PC-3 (cell line): ENCODE measurements at regions not wholly inside any gene's neighbourhood (a gene's known extent, or its start where the extent isn't known, plus 50 kb on each side); places are given as distances from the start of the nearest gene placed in this dataset.

ENCODE experiments used
- ATAC-seq: fragments of 200-7000 bp; cut with Tn5 transposase; 2 replicates; pipeline ENCODE4 v1.9.1; 2020; ENCODE audit warnings: mild to moderate bottlenecking, moderate library complexity
- BruUV-seq: library from RNA; stranded (reverse); fragments of 400-500 nt; replicated peaks from 2 replicates; lab custom pipeline; 2021; lab: Mats Ljungman, UMichigan
- CTCF ChIA-PET: fragments of 300-600 bp; sonication (Branson Sonifier 250); formaldehyde crosslinking; loops from one replicate; lab custom pipeline; 2022; ENCODE audit warnings: antibody characterized with exemption; lab: Charles Lee
- POLR2A ChIA-PET: fragments of 300-600 bp; sonication (Branson Sonifier 250); formaldehyde crosslinking; loops from one replicate; lab custom pipeline; 2022; ENCODE audit warnings: antibody characterized with exemption; ENCODE audit not compliant: unreplicated experiment; lab: Charles Lee
- DNase-seq: peaks from one replicate; pipeline ENCODE4 v3.0.0-alpha.2; 2015
- H2AFZ ChIP-seq: fragments of 300-600 bp; sonication (generic); 2 replicates; pipeline ENCODE4 v1.6.0; 2016; ENCODE audit warnings: antibody characterized with exemption, low read length
- H3F3A ChIP-seq: fragments of 300-600 bp; sonication (generic); one replicate; pipeline ENCODE4 v1.6.0; 2017; ENCODE audit warnings: antibody characterized with exemption, low read length, control low read depth, mild to moderate bottlenecking; ENCODE audit not compliant: unreplicated experiment
- H3K27ac ChIP-seq: fragments of 300-600 bp; sonication (generic); 2 replicates; pipeline ENCODE4 v1.5.1; 2016; ENCODE audit warnings: mild to moderate bottlenecking, low read length
- H3K27me3 ChIP-seq: fragments of 300-600 bp; sonication (generic); 2 replicates; pipeline ENCODE4 v1.6.1; 2016; ENCODE audit warnings: low read length, mixed read lengths
- H3K36me3 ChIP-seq: fragments of 300-600 bp; sonication (generic); 2 replicates; pipeline ENCODE4 v1.6.1; 2016; ENCODE audit warnings: low read depth, mixed run types, low read length, mixed read lengths
- H3K4me1 ChIP-seq: fragments of 300-600 bp; sonication (generic); 2 replicates; pipeline ENCODE4 v1.5.1; 2016; ENCODE audit warnings: low read length; ENCODE audit not compliant: insufficient read depth
- H3K4me2 ChIP-seq: fragments of 300-600 bp; sonication (generic); 2 replicates; pipeline ENCODE4 v1.6.0; 2016; ENCODE audit warnings: low read length
- H3K4me3 ChIP-seq: fragments of 300-600 bp; sonication (generic); 2 replicates; pipeline ENCODE4 v1.5.1; 2016; ENCODE audit warnings: mild to moderate bottlenecking, low read length, mixed read lengths
- H3K79me2 ChIP-seq: fragments of 300-600 bp; sonication (generic); 2 replicates; pipeline ENCODE4 v1.6.1; 2017; ENCODE audit warnings: low read length, mixed read lengths
- H3K9ac ChIP-seq: fragments of 300-600 bp; sonication (generic); 2 replicates; pipeline ENCODE4 v1.6.0; 2016; ENCODE audit warnings: mild to moderate bottlenecking, low read length
- H3K9me2 ChIP-seq: fragments of 300-600 bp; sonication (generic); replicated peaks from 2 replicates; pipeline ENCODE4 v1.6.1; 2016; ENCODE audit warnings: mixed run types, low read length, mixed read lengths
- H3K9me3 ChIP-seq: fragments of 300-600 bp; sonication (generic); 2 replicates; pipeline ENCODE4 v1.6.1; 2016; ENCODE audit warnings: low read length, mixed read lengths
- H4K20me1 ChIP-seq: fragments of 300-600 bp; sonication (generic); 2 replicates; pipeline ENCODE4 v1.6.1; 2016; ENCODE audit warnings: low read length, mixed read lengths
- EZH2 ChIP-seq: fragments of 300-600 bp; sonication (generic); IDR thresholded peaks from one replicate; pipeline ENCODE4 v1.6.1; 2017; ENCODE audit warnings: antibody characterized with exemption, mild to moderate bottlenecking, low read length; ENCODE audit not compliant: unreplicated experiment
- EZH2phosphoT487 ChIP-seq: fragments of 300-600 bp; sonication (generic); IDR thresholded peaks from 2 replicates; pipeline ENCODE4 v1.6.1; 2018; ENCODE audit warnings: mild to moderate bottlenecking, antibody characterized with exemption, low read length, borderline replicate concordance
- intact Hi-C: fragments of 100-400 bp; cut with micrococcal nuclease; formaldehyde crosslinking; loops from 2 replicates; pipeline ENCODE4 v1.9.0; 2023
- TF ChIP-seq, protein P1 (sequence below): fragments of 300-600 bp; sonication (generic); conservative IDR thresholded peaks from 2 replicates; pipeline ENCODE4 v1.5.1; 2017; ENCODE audit warnings: antibody characterized with exemption, low read depth, mild to moderate bottlenecking, low read length

DNA sequence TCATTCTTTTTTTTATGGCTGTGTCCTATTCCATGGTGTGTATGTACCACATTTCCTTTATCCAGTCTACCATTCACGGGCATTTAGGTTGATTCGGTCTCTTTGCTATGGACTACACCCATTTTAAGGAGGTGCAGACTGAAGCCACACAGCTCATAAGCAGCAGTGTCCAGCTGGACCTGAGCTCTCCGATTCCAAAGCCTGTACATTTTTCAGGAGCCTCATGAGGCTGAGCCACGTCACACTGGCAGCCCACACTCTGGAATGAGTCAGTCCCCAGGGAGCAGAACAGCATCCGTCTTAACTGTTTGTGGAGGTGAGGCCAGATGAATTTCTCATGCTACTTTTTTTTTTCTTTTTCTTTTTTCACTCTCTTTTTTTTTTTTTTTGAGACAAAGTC, 116.1 kb downstream of the C16orf95 start:
- no peaks in the 10 kb centered on the region for H3K9me2 ChIP-seq
- no peak for TF ChIP-seq EZH2
- no peak for TF ChIP-seq EZH2phosphoT487
- TF ChIP-seq, protein P1, sequence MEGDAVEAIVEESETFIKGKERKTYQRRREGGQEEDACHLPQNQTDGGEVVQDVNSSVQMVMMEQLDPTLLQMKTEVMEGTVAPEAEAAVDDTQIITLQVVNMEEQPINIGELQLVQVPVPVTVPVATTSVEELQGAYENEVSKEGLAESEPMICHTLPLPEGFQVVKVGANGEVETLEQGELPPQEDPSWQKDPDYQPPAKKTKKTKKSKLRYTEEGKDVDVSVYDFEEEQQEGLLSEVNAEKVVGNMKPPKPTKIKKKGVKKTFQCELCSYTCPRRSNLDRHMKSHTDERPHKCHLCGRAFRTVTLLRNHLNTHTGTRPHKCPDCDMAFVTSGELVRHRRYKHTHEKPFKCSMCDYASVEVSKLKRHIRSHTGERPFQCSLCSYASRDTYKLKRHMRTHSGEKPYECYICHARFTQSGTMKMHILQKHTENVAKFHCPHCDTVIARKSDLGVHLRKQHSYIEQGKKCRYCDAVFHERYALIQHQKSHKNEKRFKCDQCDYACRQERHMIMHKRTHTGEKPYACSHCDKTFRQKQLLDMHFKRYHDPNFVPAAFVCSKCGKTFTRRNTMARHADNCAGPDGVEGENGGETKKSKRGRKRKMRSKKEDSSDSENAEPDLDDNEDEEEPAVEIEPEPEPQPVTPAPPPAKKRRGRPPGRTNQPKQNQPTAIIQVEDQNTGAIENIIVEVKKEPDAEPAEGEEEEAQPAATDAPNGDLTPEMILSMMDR = no peak
- H3K9me3 ChIP-seq = no peaks in the 10 kb centered on the region
- ChIA-PET CTCF (interaction anchor here (0.7 to 0.9 kb wide), 3 partner anchors 55 to 1423 kb away, joined by 3 to 4 read pairs (median 4); no protein-coding TSS in a partner anchor), POLR2A (no interaction called here)
- H4K20me1 ChIP-seq = no peaks in the 10 kb centered on the region
- H3K4me3 ChIP-seq = no peak overlapping the region
- DNase-seq = peak; percentile 78
- peak overlapping the region; percentile 63 for H2AFZ ChIP-seq
- 0 out of 2 replicates have a peak overlapping the region, but pooled peaks have one; percentile 15 for H3K9ac ChIP-seq
- peak; percentile 92 for ATAC-seq
- H3K79me2 ChIP-seq = no peaks in the 10 kb centered on the region
- H3K27ac ChIP-seq = peak overlapping the region; percentile 63
- H3K4me1 ChIP-seq = peaks cover 17% of the 10 kb centered on the region
- H3K36me3 ChIP-seq = no peaks in the 10 kb centered on the region
- peak overlapping the region; percentile 42; the same call in 1 of the 2 replicates for H3K4me2 ChIP-seq
- BruUV-seq = no TSS peak
- no peaks in the 10 kb centered on the region for H3F3A ChIP-seq
- H3K27me3 ChIP-seq = no peaks in the 10 kb centered on the region
- intact Hi-C loops = loop anchor here (5.0 kb wide), 1 partner anchor 41 kb away; no protein-coding TSS in a partner anchor

DNA sequence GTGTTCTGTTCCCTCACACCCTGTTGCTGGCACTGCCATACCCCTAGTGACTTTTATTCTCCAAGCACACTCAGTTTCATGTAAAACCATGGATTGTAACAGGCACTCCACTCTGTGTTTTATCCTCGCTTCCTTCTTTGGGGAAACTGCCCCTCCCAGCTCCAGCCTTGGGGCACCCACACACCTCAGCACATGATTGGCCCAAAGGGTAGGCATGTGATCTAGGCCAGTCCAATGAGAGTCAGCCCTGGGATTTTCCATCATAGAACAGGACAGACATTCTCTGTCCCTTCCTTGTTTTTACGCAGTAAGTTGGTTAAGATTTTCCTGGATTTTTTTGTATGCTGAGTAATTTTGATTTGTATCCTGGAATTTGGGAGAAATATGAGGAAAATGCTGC, 115.4 kb downstream of the C16orf95 start:
- Histone ChIP-seq H3K4me1 (peaks cover 23% of the 10 kb centered on the region), H3K9ac (peak overlapping the region; percentile 12; the same call in 1 of the 2 replicates), H3K36me3 (no peaks in the 10 kb centered on the region), H3K27ac (peak overlapping the region; percentile 63), H3K9me2 (no peaks in the 10 kb centered on the region), H2AFZ (no peak overlapping the region), H3K9me3 (no peaks in the 10 kb centered on the region), H3K4me3 (no peak overlapping the region), H3F3A (no peaks in the 10 kb centered on the region), H3K27me3 (no peaks in the 10 kb centered on the region), H3K4me2 (no peak overlapping the region), H3K79me2 (no peaks in the 10 kb centered on the region), H4K20me1 (no peaks in the 10 kb centered on the region)
- intact Hi-C loops = loop anchor here (5.0 kb wide), 1 partner anchor 41 kb away; no protein-coding TSS in a partner anchor
- ChIA-PET POLR2A (no interaction called here), CTCF (interaction anchor here (1.2 kb wide), 1 partner anchor 77 kb away, joined by 3 read pairs; no protein-coding TSS in a partner anchor)
- ATAC-seq (no peak), DNase-seq (no peak)
- BruUV-seq = no TSS peak
- TF ChIP-seq EZH2 (no peak), EZH2phosphoT487 (no peak)
- TF ChIP-seq, protein P1 = no peak

DNA sequence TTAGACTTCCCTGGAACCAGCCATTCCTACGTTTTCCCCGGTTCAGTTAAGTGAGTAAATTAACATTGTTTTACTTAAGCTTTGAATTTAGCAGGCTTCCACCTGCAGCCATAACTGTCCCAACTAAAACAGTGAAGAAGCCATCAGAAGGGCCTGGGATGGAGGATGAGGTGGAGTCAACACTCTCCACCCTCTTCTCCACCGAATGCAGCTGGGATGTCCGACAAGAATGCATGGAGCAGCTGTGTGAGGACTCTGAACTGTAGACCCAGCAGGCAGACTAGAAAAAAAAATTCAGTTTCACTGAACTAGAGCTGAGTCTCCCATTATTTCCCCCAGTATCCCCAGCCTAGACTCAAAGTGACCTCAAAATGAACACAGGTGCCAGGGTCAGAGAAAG, 114.8 kb downstream of the C16orf95 start:
- no peak for ATAC-seq

More for the DNA sequence above, 114.8 kb downstream of the C16orf95 start:
- Histone ChIP-seq H3F3A (no peaks in the 10 kb centered on the region), H3K36me3 (no peaks in the 10 kb centered on the region), H3K9ac (no peak overlapping the region), H3K27me3 (no peaks in the 10 kb centered on the region), H4K20me1 (no peaks in the 10 kb centered on the region), H3K4me3 (no peak overlapping the region), H2AFZ (no peak overlapping the region), H3K9me2 (no peaks in the 10 kb centered on the region), H3K27ac (no peak overlapping the region), H3K4me2 (no peak overlapping the region), H3K79me2 (no peaks in the 10 kb centered on the region), H3K9me3 (no peaks in the 10 kb centered on the region), H3K4me1 (peaks cover 26% of the 10 kb centered on the region)
- CTCF ChIA-PET = interaction anchor here (1.2 kb wide), 1 partner anchor 77 kb away, joined by 3 read pairs; no protein-coding TSS in a partner anchor
- intact Hi-C loops = loop anchor here (5.0 kb wide), 1 partner anchor 40 kb away; no protein-coding TSS in a partner anchor
- BruUV-seq = no TSS peak
- TF ChIP-seq, protein P1 = no peak
- no peak for TF ChIP-seq EZH2phosphoT487
- no peak for TF ChIP-seq EZH2
- POLR2A ChIA-PET = no interaction called here
- no peak for DNase-seq
